GM12878 (cell line): ENCODE measurements at regions not wholly inside any gene's neighbourhood (a gene's known extent, or its start where the extent isn't known, plus 50 kb on each side); places are given as distances from the start of the nearest gene placed in this dataset.

Source experiments
- ATAC-seq: fragments of 200-7000 bp; cut with Tn5 transposase; 3 replicates; pipeline ENCODE4 v1.9.1; 2020; ENCODE audit warnings: mild to moderate bottlenecking, moderate library complexity
- BruUV-seq: library from RNA; stranded (reverse); fragments of 400-500 nt; replicated peaks from 2 replicates; lab custom pipeline; 2021; lab: Mats Ljungman, UMichigan
- CTCF ChIA-PET: fragments of 300-600 bp; sonication (Branson Sonifier 250); formaldehyde crosslinking; extraction: SDS; loops from one replicate; lab custom pipeline; 2021; ENCODE audit warnings: inconsistent platforms; lab: Yijun Ruan, JAX
- POLR2A ChIA-PET: fragments of 350-600 bp; formaldehyde crosslinking; extraction: SDS; loops from one replicate; lab custom pipeline; 2021; ENCODE audit warnings: inconsistent platforms; lab: Charles Lee
- RAD21 ChIA-PET: fragments of 300-600 bp; sonication (Branson Sonifier 250); formaldehyde crosslinking; loops from one replicate; lab custom pipeline; 2023; ENCODE audit warnings: antibody characterized with exemption; ENCODE audit not compliant: unreplicated experiment; lab: Charles Lee
- SMC1A ChIA-PET: fragments of 300-600 bp; sonication (Branson Sonifier 250); formaldehyde crosslinking; loops from one replicate; lab custom pipeline; 2023; ENCODE audit not compliant: unreplicated experiment, uncharacterized antibody; lab: Charles Lee
- DNase-seq: peaks from one replicate; pipeline ENCODE4 v3.0.0-alpha.2; 2011; ENCODE audit warnings: low read depth, low spot score
- FAIRE-seq: peaks from 3 replicates; lab custom pipeline; 2011; peaks lifted over from hg19 to GRCh38; lab: Jason Lieb, UNC
- H2AFZ ChIP-seq: 2 replicates; pipeline ENCODE4 v1.6.0; 2011; ENCODE audit warnings: low read depth, low read length, control low read depth; ENCODE audit not compliant: control insufficient read depth
- H3K27ac ChIP-seq: 2 replicates; pipeline ENCODE4 v1.5.1; 2011; ENCODE audit warnings: control low read depth; ENCODE audit not compliant: control insufficient read depth, insufficient read depth
- H3K27me3 ChIP-seq, 2 experiments: replicated peaks in 1 of 2; 2 replicates each; pipeline versions ENCODE4 v1.6.0 to v1.6.1; 2011; ENCODE audit warnings: low read length in 1 of 2; ENCODE audit not compliant: control insufficient read depth in 2 of 2, insufficient read depth in 2 of 2
- H3K36me3 ChIP-seq, 2 experiments: 2 replicates each; pipeline ENCODE4 v1.5.1; 2011; ENCODE audit warnings: low read length in 1 of 2; ENCODE audit not compliant: control insufficient read depth in 2 of 2, insufficient read depth in 2 of 2
- H3K4me1 ChIP-seq: 2 replicates; pipeline ENCODE4 v1.6.1; 2011; ENCODE audit warnings: mild to moderate bottlenecking, low read length, moderate library complexity, mixed read lengths; ENCODE audit not compliant: control insufficient read depth, insufficient read depth
- H3K4me2 ChIP-seq: 2 replicates; pipeline ENCODE4 v1.6.0; 2011; ENCODE audit warnings: control low read depth; ENCODE audit not compliant: control insufficient read depth, insufficient read depth
- H3K4me3 ChIP-seq: fragments of 200-600 bp; sonication (generic); 2 replicates; pipeline ENCODE4 v1.5.1; 2016
- H3K79me2 ChIP-seq: 2 replicates; pipeline ENCODE4 v1.6.0; 2011; ENCODE audit warnings: low read length; ENCODE audit not compliant: control insufficient read depth, insufficient read depth
- H3K9ac ChIP-seq: 2 replicates; pipeline ENCODE4 v1.8.0; 2011; ENCODE audit warnings: low read length, control low read depth, mixed read lengths; ENCODE audit not compliant: control insufficient read depth, insufficient read depth
- H3K9me3 ChIP-seq: replicated peaks from 3 replicates; pipeline ENCODE4 v1.5.1; 2011; ENCODE audit warnings: mild to moderate bottlenecking, low read length; ENCODE audit not compliant: control insufficient read depth, insufficient read depth
- H4K20me1 ChIP-seq: 2 replicates; pipeline ENCODE4 v1.6.0; 2011; ENCODE audit not compliant: control insufficient read depth, insufficient read depth
- RFX5 ChIP-seq: IDR thresholded peaks from 2 replicates; pipeline ENCODE4 v1.6.1; 2011; ENCODE audit warnings: low read depth, low read length, improper control_type of control experiment
- ZNF274 ChIP-seq: IDR thresholded peaks from one replicate; pipeline ENCODE4 v1.8.0; 2011; ENCODE audit not compliant: insufficient read length, insufficient read depth
- WGBS: methylation state at CpG from one replicate; pipeline ENCODE4 v1.1.6; 2016; ENCODE audit warnings: low lambda C conversion rate; ENCODE audit not compliant: insufficient replicate concordance, insufficient coverage; ENCODE audit errors: missing lambda C conversion rate; 5-methylcytosine and 5-hydroxymethylcytosine counted together
- in situ Hi-C: fragments of 300-500 bp; cut with MboI; formaldehyde crosslinking; loops from 9 replicates; pipeline ENCODE4 v1.14.3; 2018; ENCODE audit warnings: mixed read lengths
- intact Hi-C: fragments of 100-400 bp; cut with micrococcal nuclease; formaldehyde crosslinking; loops from one replicate; pipeline ENCODE4 v1.14.2; 2022; ENCODE audit not compliant: unreplicated experiment
- TF ChIP-seq, protein P1 (sequence below): fragments of 450-650 bp; conservative IDR thresholded peaks from 2 replicates; pipeline ENCODE4 v1.6.1; 2017; ENCODE audit warnings: mild to moderate bottlenecking, moderate library complexity
- TF ChIP-seq, protein P2 (sequence below): IDR thresholded peaks from 2 replicates; pipeline ENCODE4 v1.6.1; 2012; ENCODE audit warnings: improper control_type of control experiment, low read depth, low read length; ENCODE audit not compliant: insufficient replicate concordance
- TF ChIP-seq, protein P3 (sequence below): fragments of 450-650 bp; IDR thresholded peaks from 2 replicates; pipeline ENCODE4 v1.6.1; 2016; ENCODE audit warnings: mild to moderate bottlenecking

DNA sequence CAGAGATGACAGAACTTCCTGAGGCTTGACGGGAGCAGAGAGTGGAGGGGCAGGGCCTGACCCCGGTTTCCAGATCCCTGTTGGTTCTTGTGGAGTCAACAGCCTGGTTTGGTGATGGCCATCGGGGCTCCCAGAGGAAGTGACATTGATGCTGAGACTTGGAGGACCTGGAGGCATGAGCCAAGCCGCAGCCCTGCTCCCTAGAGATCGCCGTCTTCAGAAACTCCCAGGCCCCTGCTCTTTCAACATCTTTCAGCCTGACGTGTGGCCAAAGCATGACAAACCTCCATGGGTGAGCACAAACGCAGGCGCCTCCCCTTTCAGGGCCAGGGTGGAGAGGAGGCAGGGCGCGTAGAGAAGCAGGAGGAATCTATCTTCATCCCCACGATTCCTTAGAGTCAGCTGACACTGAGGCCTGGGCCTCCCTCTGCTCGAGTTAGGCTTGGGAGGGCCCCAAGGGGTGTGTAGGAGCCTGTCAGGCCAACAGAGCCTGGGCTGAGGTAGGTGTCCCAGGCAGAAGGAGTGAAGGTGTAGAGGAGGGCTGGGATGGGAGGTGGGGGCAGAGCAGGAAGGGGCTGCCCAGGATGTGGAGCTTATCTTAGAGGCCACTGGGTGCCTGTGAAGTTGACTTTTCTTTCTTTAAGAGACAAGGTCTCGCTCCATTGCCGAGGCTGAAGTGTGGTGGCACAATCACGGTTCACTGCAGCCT, 56.1 kb upstream of the MED9 start:
- in situ Hi-C loops = no loop called here
- H3K9ac ChIP-seq = no peak overlapping the region
- ChIA-PET POLR2A (no interaction called here), SMC1A (no interaction called here), CTCF (no interaction called here), RAD21 (no interaction called here)
- no peak for TF ChIP-seq RFX5
- intact Hi-C loops = no loop called here
- no peak overlapping the region for H3K4me2 ChIP-seq
- no peak for FAIRE-seq
- BruUV-seq = no TSS peak
- DNase-seq = no peak
- 17% methylated on average over 16 of the region's 16 CpGs for WGBS
- H3K27ac ChIP-seq = no peak overlapping the region
- H3K4me3 ChIP-seq = no peak overlapping the region
- H3K36me3 ChIP-seq = no peaks in the 10 kb centered on the region
- H4K20me1 ChIP-seq = no peaks in the 10 kb centered on the region
- no peaks in the 10 kb centered on the region for H3K79me2 ChIP-seq
- ATAC-seq = no peak
- no peaks in the 10 kb centered on the region for H3K27me3 ChIP-seq
- H3K4me1 ChIP-seq = no peaks in the 10 kb centered on the region
- H3K9me3 ChIP-seq = peaks cover 9% of the 10 kb centered on the region; the same call in 2 of the 3 replicates
- H2AFZ ChIP-seq = no peak overlapping the region

DNA sequence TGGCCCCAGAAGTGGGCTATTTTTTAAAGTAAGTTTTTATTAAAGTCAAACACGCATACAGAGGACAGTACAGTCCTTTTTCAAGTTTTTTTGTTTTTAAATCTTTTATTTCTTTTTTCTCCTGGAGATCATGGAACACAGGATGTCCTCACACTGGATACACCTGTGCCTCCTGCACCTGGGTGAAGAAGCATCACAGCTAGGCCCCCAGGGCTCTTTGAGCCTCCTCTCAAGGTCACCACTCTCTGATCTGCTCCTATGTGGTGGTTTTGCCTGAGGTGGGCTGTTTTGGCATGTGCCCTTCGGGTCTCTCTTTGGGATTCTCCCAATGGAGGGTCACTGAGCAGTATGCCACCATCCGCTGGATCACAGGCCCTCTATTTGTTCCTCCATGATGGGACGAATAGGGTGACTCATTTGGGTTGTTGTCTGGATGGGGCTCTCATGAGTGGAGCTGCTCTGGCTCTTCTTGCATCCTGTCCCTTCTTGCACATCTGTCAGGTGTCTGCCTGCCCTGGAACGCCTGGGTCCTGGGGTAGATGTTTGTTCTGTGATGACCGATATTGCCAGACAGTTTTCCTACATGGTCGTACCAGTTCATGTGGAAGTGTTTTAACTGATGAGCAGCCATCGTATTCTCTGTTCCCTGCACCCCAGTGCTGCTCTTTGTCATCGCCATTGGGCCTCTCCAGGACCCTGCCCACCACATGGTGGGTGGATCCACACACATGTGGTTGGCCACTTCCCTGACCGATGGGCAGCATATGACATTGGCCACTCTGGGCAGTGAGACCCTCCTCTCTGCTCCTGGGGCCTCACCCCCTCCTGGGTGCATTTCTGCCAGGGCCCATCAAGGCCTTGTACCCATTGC, 55.2 kb upstream of the MED9 start:
- FAIRE-seq (no peak), DNase-seq (no peak), ATAC-seq (no peak)
- Histone ChIP-seq H2AFZ (no peak overlapping the region), H3K36me3 (no peaks in the 10 kb centered on the region), H3K27ac (no peak overlapping the region), H3K4me1 (no peaks in the 10 kb centered on the region), H3K79me2 (no peaks in the 10 kb centered on the region), H3K9ac (no peak overlapping the region), H4K20me1 (no peaks in the 10 kb centered on the region), H3K27me3 (0 out of 4 replicates have a peak, but pooled peaks cover 0 to 2% of the 10 kb centered on the region in 2 experiments), H3K4me2 (no peak overlapping the region), H3K4me3 (no peak overlapping the region), H3K9me3 (peaks cover 9% of the 10 kb centered on the region; the same call in 2 of the 3 replicates)
- CTCF ChIA-PET = no interaction called here
- no TSS peak for BruUV-seq
- RAD21 ChIA-PET = no interaction called here
- in situ Hi-C loops (no loop called here), intact Hi-C loops (no loop called here)
- 20% methylated on average over 10 of the region's 10 CpGs for WGBS
- POLR2A ChIA-PET = interaction anchor here (0.6 kb wide), 1 partner anchor 91 kb away, joined by 3 read pairs; no protein-coding TSS in a partner anchor
- SMC1A ChIA-PET = no interaction called here
- TF ChIP-seq, protein P1, sequence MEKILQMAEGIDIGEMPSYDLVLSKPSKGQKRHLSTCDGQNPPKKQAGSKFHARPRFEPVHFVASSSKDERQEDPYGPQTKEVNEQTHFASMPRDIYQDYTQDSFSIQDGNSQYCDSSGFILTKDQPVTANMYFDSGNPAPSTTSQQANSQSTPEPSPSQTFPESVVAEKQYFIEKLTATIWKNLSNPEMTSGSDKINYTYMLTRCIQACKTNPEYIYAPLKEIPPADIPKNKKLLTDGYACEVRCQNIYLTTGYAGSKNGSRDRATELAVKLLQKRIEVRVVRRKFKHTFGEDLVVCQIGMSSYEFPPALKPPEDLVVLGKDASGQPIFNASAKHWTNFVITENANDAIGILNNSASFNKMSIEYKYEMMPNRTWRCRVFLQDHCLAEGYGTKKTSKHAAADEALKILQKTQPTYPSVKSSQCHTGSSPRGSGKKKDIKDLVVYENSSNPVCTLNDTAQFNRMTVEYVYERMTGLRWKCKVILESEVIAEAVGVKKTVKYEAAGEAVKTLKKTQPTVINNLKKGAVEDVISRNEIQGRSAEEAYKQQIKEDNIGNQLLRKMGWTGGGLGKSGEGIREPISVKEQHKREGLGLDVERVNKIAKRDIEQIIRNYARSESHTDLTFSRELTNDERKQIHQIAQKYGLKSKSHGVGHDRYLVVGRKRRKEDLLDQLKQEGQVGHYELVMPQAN = no peak
- TF ChIP-seq, protein P2, sequence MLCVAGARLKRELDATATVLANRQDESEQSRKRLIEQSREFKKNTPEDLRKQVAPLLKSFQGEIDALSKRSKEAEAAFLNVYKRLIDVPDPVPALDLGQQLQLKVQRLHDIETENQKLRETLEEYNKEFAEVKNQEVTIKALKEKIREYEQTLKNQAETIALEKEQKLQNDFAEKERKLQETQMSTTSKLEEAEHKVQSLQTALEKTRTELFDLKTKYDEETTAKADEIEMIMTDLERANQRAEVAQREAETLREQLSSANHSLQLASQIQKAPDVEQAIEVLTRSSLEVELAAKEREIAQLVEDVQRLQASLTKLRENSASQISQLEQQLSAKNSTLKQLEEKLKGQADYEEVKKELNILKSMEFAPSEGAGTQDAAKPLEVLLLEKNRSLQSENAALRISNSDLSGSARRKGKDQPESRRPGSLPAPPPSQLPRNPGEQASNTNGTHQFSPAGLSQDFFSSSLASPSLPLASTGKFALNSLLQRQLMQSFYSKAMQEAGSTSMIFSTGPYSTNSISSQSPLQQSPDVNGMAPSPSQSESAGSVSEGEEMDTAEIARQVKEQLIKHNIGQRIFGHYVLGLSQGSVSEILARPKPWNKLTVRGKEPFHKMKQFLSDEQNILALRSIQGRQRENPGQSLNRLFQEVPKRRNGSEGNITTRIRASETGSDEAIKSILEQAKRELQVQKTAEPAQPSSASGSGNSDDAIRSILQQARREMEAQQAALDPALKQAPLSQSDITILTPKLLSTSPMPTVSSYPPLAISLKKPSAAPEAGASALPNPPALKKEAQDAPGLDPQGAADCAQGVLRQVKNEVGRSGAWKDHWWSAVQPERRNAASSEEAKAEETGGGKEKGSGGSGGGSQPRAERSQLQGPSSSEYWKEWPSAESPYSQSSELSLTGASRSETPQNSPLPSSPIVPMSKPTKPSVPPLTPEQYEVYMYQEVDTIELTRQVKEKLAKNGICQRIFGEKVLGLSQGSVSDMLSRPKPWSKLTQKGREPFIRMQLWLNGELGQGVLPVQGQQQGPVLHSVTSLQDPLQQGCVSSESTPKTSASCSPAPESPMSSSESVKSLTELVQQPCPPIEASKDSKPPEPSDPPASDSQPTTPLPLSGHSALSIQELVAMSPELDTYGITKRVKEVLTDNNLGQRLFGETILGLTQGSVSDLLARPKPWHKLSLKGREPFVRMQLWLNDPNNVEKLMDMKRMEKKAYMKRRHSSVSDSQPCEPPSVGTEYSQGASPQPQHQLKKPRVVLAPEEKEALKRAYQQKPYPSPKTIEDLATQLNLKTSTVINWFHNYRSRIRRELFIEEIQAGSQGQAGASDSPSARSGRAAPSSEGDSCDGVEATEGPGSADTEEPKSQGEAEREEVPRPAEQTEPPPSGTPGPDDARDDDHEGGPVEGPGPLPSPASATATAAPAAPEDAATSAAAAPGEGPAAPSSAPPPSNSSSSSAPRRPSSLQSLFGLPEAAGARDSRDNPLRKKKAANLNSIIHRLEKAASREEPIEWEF = no peak
- TF ChIP-seq ZNF274 = no peak
- TF ChIP-seq, protein P3, sequence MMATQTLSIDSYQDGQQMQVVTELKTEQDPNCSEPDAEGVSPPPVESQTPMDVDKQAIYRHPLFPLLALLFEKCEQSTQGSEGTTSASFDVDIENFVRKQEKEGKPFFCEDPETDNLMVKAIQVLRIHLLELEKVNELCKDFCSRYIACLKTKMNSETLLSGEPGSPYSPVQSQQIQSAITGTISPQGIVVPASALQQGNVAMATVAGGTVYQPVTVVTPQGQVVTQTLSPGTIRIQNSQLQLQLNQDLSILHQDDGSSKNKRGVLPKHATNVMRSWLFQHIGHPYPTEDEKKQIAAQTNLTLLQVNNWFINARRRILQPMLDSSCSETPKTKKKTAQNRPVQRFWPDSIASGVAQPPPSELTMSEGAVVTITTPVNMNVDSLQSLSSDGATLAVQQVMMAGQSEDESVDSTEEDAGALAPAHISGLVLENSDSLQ = no peak
